SH-SY5Y (cell line): ENCODE measurements at regions not wholly inside any gene's neighbourhood (a gene's known extent, or its start where the extent isn't known, plus 50 kb on each side); places are given as distances from the start of the nearest gene placed in this dataset.

Experiments used
- GATA2 ChIP-seq: IDR thresholded peaks from 2 replicates; pipeline ENCODE4 v1.6.1; 2011; ENCODE audit warnings: mild to moderate bottlenecking, low read depth, low read length
- GATA3 ChIP-seq: IDR thresholded peaks from 2 replicates; pipeline ENCODE4 v1.6.1; 2011; ENCODE audit warnings: low read depth, mild to moderate bottlenecking, low read length, moderate library complexity

DNA sequence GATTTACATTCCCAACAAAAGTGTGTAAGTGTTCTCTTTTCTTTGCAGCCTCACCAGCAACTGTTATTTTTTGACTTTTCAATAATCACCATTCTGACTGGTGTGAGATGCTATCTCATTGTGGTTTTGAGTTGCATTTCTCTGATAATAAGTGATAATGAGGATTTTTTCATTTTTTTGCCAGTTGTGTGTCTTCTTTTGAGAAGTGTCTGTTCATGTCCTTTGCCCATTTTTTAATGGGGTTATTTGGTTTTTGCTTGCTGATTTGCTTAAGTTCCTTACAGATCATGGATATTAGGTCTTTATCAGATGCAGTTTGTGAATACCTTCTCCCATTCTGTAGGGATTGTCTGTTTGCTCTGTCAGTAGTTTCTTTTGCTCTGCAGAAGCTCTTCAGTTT lies 107.7 kb downstream of the EHF start:
- no peak for TF ChIP-seq GATA2
- no peak for TF ChIP-seq GATA3
